ENCODE measurements at regions not wholly inside any gene's neighbourhood (a gene's known extent, or its start where the extent isn't known, plus 50 kb on each side); places are given as distances from the start of the nearest gene placed in this dataset.

DNA sequence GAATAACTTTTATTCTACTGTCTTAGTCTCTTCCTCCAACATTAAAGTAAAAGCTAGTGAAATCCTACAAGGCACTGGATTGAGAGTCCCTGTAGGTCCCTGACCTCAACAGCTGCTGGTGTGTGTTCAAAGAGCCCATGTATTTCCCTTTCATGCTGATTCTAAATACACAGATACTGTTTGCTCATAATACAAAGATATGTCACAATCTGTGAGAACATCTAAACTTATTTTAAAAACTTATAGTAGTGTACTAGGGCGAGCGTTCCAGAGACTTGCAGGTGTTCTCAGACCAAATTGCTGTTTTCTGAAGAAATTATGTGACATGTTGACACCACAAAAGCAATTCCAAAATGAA lies 145.9 kb upstream of the LIPC start (continued):
- TF ChIP-seq, protein P1, sequence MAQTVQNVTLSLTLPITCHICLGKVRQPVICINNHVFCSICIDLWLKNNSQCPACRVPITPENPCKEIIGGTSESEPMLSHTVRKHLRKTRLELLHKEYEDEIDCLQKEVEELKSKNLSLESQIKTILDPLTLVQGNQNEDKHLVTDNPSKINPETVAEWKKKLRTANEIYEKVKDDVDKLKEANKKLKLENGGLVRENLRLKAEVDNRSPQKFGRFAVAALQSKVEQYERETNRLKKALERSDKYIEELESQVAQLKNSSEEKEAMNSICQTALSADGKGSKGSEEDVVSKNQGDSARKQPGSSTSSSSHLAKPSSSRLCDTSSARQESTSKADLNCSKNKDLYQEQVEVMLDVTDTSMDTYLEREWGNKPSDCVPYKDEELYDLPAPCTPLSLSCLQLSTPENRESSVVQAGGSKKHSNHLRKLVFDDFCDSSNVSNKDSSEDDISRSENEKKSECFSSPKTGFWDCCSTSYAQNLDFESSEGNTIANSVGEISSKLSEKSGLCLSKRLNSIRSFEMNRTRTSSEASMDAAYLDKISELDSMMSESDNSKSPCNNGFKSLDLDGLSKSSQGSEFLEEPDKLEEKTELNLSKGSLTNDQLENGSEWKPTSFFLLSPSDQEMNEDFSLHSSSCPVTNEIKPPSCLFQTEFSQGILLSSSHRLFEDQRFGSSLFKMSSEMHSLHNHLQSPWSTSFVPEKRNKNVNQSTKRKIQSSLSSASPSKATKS (CRISPR knock-in tag; IDR thresholded peaks at IDR 0.05) = no peak
- TF ChIP-seq SOX13 (IDR thresholded peaks at IDR 0.05) = no peak
- peak in 1 of 2 experiments; percentile 69; a peak in 2 of 4 replicates for TF ChIP-seq SOX13 (CRISPR knock-in tag; conservative IDR thresholded peaks at IDR 0.05 in 1 of 2, IDR thresholded peaks at IDR 0.05 in 1 of 2)
- TF ChIP-seq, protein P2, sequence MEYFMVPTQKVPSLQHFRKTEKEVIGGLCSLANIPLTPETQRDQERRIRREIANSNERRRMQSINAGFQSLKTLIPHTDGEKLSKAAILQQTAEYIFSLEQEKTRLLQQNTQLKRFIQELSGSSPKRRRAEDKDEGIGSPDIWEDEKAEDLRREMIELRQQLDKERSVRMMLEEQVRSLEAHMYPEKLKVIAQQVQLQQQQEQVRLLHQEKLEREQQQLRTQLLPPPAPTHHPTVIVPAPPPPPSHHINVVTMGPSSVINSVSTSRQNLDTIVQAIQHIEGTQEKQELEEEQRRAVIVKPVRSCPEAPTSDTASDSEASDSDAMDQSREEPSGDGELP (IDR thresholded peaks at IDR 0.05; ENCODE audit: borderline replicate concordance, low read depth) = peak; percentile 96
- TF ChIP-seq NR2F6 (IDR thresholded peaks at IDR 0.05) = peak; percentile 91
- peak; percentile 86 for TF ChIP-seq NR2F6 (CRISPR knock-in tag; IDR thresholded peaks at IDR 0.05)
- TF ChIP-seq GATAD2A (CRISPR knock-in tag; IDR thresholded peaks at IDR 0.05) = peak; percentile 73
- no peak for TF ChIP-seq KDM2A (CRISPR knock-in tag; IDR thresholded peaks at IDR 0.05; ENCODE audit: borderline replicate concordance, low read depth)
- TF ChIP-seq PPARG (CRISPR knock-in tag; conservative IDR thresholded peaks at IDR 0.05) = peak; percentile 49; the same call in 1 of the 2 replicates
- peak; percentile 51 for TF ChIP-seq ELF3 (CRISPR knock-in tag; IDR thresholded peaks at IDR 0.05)

DNA sequence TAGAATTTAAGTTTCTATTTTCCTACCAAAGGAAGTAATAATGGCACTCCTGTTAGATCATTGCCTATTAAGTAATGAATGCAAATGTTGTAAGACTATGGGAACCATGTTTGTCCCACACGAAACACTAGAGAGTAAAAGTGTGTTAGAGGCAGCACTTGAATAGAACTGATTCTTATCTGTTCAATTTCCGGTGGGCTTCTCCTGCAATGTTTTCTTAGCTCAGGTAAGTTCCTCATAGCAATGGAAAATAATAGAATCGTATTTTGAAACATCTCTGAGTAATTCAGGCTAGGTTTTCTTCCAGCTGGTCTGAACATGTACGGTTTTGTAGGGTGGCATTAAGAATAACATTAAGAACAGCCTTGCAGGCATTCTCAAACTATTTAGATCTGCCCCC lies 145.3 kb upstream of the LIPC start:
- H3K9me3 ChIP-seq (ENCODE audit: low read length) = no peaks in the 10 kb centered on the region
- H3K4me2 ChIP-seq (ENCODE audit: low read depth, low read length) = no peak overlapping the region
- no peaks in the 10 kb centered on the region for H3K36me3 ChIP-seq (replicated peaks in 1 of 2; ENCODE audit: control insufficient read depth in 1 of 2, insufficient read depth in 2 of 2, low read length in 2 of 2)
- FAIRE-seq = no peak
- TF ChIP-seq MAZ (IDR thresholded peaks at IDR 0.05; ENCODE audit: borderline replicate concordance, low read depth, low read length) = no peak
- TF ChIP-seq MAZ (CRISPR knock-in tag; IDR thresholded peaks at IDR 0.05; ENCODE audit: low read depth) = no peak
- TF ChIP-seq RCOR2 (CRISPR knock-in tag; IDR thresholded peaks at IDR 0.05) = no peak
- TF ChIP-seq, protein P3, sequence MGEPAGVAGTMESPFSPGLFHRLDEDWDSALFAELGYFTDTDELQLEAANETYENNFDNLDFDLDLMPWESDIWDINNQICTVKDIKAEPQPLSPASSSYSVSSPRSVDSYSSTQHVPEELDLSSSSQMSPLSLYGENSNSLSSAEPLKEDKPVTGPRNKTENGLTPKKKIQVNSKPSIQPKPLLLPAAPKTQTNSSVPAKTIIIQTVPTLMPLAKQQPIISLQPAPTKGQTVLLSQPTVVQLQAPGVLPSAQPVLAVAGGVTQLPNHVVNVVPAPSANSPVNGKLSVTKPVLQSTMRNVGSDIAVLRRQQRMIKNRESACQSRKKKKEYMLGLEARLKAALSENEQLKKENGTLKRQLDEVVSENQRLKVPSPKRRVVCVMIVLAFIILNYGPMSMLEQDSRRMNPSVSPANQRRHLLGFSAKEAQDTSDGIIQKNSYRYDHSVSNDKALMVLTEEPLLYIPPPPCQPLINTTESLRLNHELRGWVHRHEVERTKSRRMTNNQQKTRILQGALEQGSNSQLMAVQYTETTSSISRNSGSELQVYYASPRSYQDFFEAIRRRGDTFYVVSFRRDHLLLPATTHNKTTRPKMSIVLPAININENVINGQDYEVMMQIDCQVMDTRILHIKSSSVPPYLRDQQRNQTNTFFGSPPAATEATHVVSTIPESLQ (CRISPR knock-in tag; conservative IDR thresholded peaks at IDR 0.05) = no peak
- TF ChIP-seq NR2C2 (CRISPR knock-in tag; IDR thresholded peaks at IDR 0.05; ENCODE audit: borderline replicate concordance) = no peak
- POLR2A ChIA-PET = interaction anchor here (0.7 to 3.9 kb wide), 3 partner anchors 45 to 578 kb away, joined by 3 to 45 read pairs (median 7); partner anchors contain the start of gene ADAM10
- in situ Hi-C loops (cut with HindIII; ENCODE audit: extremely low pct_ligation_motif_present, low pct_unique_long_range_greater_than_20kb) = no loop called here
- intact Hi-C loops (cut with micrococcal nuclease; ENCODE audit: unreplicated experiment) = loop anchor here (10.0 kb wide), 1 partner anchor 48 kb away; no protein-coding TSS in a partner anchor
- H3K4me1 ChIP-seq (ENCODE audit: insufficient read depth, low read length) = peaks cover 47% of the 10 kb centered on the region
- no peak overlapping the region for H2AFZ ChIP-seq (ENCODE audit: low read length)
- no peaks in the 10 kb centered on the region for H4K20me1 ChIP-seq (ENCODE audit: insufficient read depth, low read length)
- ATAC-seq = no peak
- no peak overlapping the region for H3K9ac ChIP-seq (ENCODE audit: insufficient read depth, low read depth, low read length)
- BruUV-seq (replicated peaks) = no TSS peak
- H3K79me2 ChIP-seq (ENCODE audit: insufficient read depth, low read length) = no peaks in the 10 kb centered on the region
- no peak for DNase-seq (ENCODE audit: low spot score)
- H3K4me3 ChIP-seq (replicated peaks in 1 of 3; ENCODE audit: insufficient read depth in 1 of 3, low read depth in 2 of 3, low read length in 3 of 3) = no peak overlapping the region
- WGBS (ENCODE audit: low lambda C conversion rate) = 72% methylated on average over 4 of the region's 4 CpGs
- H3K27me3 ChIP-seq (ENCODE audit: control insufficient read depth in 1 of 2, insufficient read depth in 2 of 2, low read length in 2 of 2) = no peaks in the 10 kb centered on the region
- CTCF ChIA-PET (ENCODE audit: low intra/inter-chr PET ratio, low total read pairs) = no interaction called here
- H3K27ac ChIP-seq (ENCODE audit: extremely low read length, insufficient read depth, low read length) = no peak overlapping the region
